ENCODE measurements at regions not wholly inside any gene's neighbourhood (a gene's known extent, or its start where the extent isn't known, plus 50 kb on each side); places are given as distances from the start of the nearest gene placed in this dataset.

GRCh38 chr2:173419506-173419905 lies 64.8 kb downstream of the CDCA7 start:
- no peak overlapping the region for H3K27ac ChIP-seq
- H3K27me3 ChIP-seq, result no peaks in the 10 kb centered on the region
- DNase-seq (ENCODE audit: low spot score in 2 of 2), result no peak
- H3K9me3 ChIP-seq, result no peaks in the 10 kb centered on the region
- no peaks in the 10 kb centered on the region for H3K36me3 ChIP-seq
- no peak overlapping the region for H3K4me3 ChIP-seq
- H3K4me1 ChIP-seq, result no peaks in the 10 kb centered on the region
- TF ChIP-seq POLR2AphosphoS5 (IDR thresholded peaks at IDR 0.05), result no peak
- TF ChIP-seq POLR2A (IDR thresholded peaks at IDR 0.05), result no peak
- TF ChIP-seq, protein P1, sequence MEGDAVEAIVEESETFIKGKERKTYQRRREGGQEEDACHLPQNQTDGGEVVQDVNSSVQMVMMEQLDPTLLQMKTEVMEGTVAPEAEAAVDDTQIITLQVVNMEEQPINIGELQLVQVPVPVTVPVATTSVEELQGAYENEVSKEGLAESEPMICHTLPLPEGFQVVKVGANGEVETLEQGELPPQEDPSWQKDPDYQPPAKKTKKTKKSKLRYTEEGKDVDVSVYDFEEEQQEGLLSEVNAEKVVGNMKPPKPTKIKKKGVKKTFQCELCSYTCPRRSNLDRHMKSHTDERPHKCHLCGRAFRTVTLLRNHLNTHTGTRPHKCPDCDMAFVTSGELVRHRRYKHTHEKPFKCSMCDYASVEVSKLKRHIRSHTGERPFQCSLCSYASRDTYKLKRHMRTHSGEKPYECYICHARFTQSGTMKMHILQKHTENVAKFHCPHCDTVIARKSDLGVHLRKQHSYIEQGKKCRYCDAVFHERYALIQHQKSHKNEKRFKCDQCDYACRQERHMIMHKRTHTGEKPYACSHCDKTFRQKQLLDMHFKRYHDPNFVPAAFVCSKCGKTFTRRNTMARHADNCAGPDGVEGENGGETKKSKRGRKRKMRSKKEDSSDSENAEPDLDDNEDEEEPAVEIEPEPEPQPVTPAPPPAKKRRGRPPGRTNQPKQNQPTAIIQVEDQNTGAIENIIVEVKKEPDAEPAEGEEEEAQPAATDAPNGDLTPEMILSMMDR (IDR thresholded peaks at IDR 0.05), result no peak
- intact Hi-C loops (cut with DNase I; ENCODE audit: low total_unique reads), result no loop called here

GRCh38 chr2:173424886-173425285 lies 70.2 kb downstream of the CDCA7 start:
- Histone ChIP-seq H3K4me3 (no peak overlapping the region), H3K27me3 (no peaks in the 10 kb centered on the region), H3K36me3 (no peaks in the 10 kb centered on the region), H3K27ac (no peak overlapping the region), H3K9me3 (no peaks in the 10 kb centered on the region), H3K4me1 (peaks cover 0 to 6% of the 10 kb centered on the region in 2 donors)
- no peak for DNase-seq (ENCODE audit: low spot score in 2 of 2)
- TF ChIP-seq, protein P1 (IDR thresholded peaks at IDR 0.05), result no peak
- TF ChIP-seq POLR2AphosphoS5 (IDR thresholded peaks at IDR 0.05) (no peak), POLR2A (IDR thresholded peaks at IDR 0.05) (no peak)
- intact Hi-C loops (cut with DNase I; ENCODE audit: low total_unique reads), result no loop called here

DNA sequence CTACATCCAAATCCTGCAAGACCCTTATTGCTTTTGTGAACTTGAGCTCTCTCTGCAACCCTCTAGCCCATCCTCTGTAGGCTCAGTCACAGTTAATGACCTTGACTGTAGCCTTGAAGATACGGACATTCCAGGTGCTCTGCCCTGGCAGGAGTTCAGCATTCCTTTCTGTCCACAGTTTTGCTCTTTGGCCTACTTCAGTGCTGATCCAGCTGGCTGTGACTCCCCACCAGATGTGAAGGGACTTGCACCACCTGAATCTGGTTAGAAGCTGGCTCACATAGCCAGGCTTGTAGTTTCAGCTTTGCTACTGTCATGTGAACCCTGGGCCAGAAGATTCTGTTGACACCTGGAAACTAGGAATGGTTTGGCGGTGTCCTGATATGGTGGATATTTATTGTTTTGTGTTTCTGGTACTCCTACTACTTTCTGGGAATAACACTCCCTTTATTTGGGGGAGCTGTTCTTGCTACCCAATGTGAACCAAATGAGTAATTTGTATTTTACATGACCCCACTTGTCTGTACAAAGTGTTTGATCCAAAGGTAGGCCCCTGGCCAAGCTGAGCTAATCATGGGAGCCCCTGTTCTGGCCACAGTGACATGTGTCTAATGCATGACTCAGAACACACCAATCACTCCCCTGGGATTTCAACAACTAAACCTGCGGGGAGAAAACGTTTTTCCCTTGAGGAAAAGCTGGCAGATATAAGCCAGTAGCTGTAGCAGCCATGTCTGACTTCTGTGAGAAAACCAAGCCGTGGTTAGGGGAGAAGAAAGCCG lies 73.4 kb downstream of the CDCA7 start:
- intact Hi-C loops (cut with DNase I; ENCODE audit: low total_unique reads), result loop anchor here (1.0 kb wide), 1 partner anchor 19 kb away; no protein-coding TSS in a partner anchor
- DNase-seq (ENCODE audit: low spot score in 2 of 2), result peak in 1 of 2 donors; percentile 90

GRCh38 chr2:173431191-173431590 lies 76.5 kb downstream of the CDCA7 start:
- no peak overlapping the region for H3K4me3 ChIP-seq

More for the DNA sequence above, 73.4 kb downstream of the CDCA7 start:
- Histone ChIP-seq H3K27ac (peak overlapping the region; percentile 69 to 77), H3K4me3 (no peak overlapping the region), H3K27me3 (no peaks in the 10 kb centered on the region), H3K36me3 (no peaks in the 10 kb centered on the region), H3K4me1 (peaks cover 0 to 6% of the 10 kb centered on the region in 2 donors), H3K9me3 (no peaks in the 10 kb centered on the region)
- TF ChIP-seq POLR2A (IDR thresholded peaks at IDR 0.05) (no peak), POLR2AphosphoS5 (IDR thresholded peaks at IDR 0.05) (peak in 2 of 3 donors; percentile 18 to 47)

DNA sequence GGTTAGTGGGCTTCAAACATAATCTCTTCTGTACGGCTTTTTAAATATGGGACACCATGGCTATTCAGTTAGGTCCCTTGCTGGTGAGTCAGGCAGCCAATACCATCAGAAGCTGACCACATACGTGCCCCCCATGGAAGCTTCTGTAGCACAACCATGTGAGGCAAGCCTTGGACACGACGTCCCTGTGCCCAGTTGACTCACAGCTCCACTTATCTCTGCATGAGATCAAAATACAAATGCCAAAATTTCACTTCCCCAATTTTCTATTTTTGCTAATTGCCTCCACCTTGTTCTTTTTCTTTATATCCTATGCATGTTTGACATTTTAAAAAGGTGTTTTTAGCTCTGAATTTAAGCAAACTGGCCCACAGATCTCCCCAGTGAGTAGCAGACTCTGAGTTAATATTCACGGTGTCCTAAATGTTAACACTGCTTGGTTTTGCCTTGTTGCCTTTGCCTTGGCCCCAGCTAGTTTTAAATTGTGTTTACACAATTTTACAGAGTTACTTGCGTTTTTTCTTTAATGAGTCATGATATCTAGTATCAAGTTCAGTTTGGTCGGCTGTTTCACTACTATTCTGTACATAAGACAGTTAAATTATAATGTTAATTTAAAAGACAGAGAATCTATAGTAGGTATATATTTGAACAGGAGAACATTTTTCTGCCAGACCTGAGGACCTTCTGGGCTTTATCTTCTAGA lies 77.5 kb downstream of the CDCA7 start:
- intact Hi-C loops (cut with DNase I; ENCODE audit: low total_unique reads), result no loop called here
- no peaks in the 10 kb centered on the region for H3K36me3 ChIP-seq
- H3K4me3 ChIP-seq, result no peak overlapping the region
- peaks cover 0 to 6% of the 10 kb centered on the region in 2 donors for H3K4me1 ChIP-seq
- H3K27me3 ChIP-seq, result no peaks in the 10 kb centered on the region
- no peak for DNase-seq (ENCODE audit: low spot score in 2 of 2)
- TF ChIP-seq POLR2A (IDR thresholded peaks at IDR 0.05) (no peak), POLR2AphosphoS5 (IDR thresholded peaks at IDR 0.05) (no peak)
- TF ChIP-seq, protein P1 (IDR thresholded peaks at IDR 0.05), result no peak
- no peak overlapping the region for H3K27ac ChIP-seq
- no peaks in the 10 kb centered on the region for H3K9me3 ChIP-seq

More at GRCh38 chr2:173431191-173431590, 76.5 kb downstream of the CDCA7 start:
- Histone ChIP-seq H3K9me3 (no peaks in the 10 kb centered on the region), H3K4me1 (peaks cover 0 to 6% of the 10 kb centered on the region in 2 donors), H3K27me3 (no peaks in the 10 kb centered on the region), H3K27ac (no peak overlapping the region), H3K36me3 (no peaks in the 10 kb centered on the region)
- TF ChIP-seq POLR2A (IDR thresholded peaks at IDR 0.05) (no peak), POLR2AphosphoS5 (IDR thresholded peaks at IDR 0.05) (no peak)
- TF ChIP-seq, protein P1 (IDR thresholded peaks at IDR 0.05), result no peak
- no peak for DNase-seq (ENCODE audit: low spot score in 2 of 2)
- intact Hi-C loops (cut with DNase I; ENCODE audit: low total_unique reads), result no loop called here
